GM20431 (cell line): ENCODE measurements at regions not wholly inside any gene's neighbourhood (a gene's known extent, or its start where the extent isn't known, plus 50 kb on each side); places are given as distances from the start of the nearest gene placed in this dataset.

Experiments used
- in situ Hi-C: fragments of 300-500 bp; cut with MseI, MboI; formaldehyde crosslinking; loops from one replicate; pipeline ENCODE4 v1.15.0; 2020; ENCODE audit warnings: low sequenced_read_pairs; ENCODE audit not compliant: unreplicated experiment

GRCh38 chr7:18426564-18427226 lies 68.9 kb upstream of the HDAC9 start:
- in situ Hi-C loops = no loop called here

GRCh38 chr7:18429547-18429946 lies 66.0 kb upstream of the HDAC9 start:
- in situ Hi-C loops = no loop called here

- in situ Hi-C loops = no loop called here
Measured at GRCh38 chr7:18430810-18431209, 64.7 kb upstream of the HDAC9 start.

- in situ Hi-C loops = no loop called here
Measured at GRCh38 chr7:18434171-18434570, 61.4 kb upstream of the HDAC9 start.

- in situ Hi-C loops = no loop called here
Measured at GRCh38 chr7:18437101-18437500, 58.4 kb upstream of the HDAC9 start.

GRCh38 chr7:18440934-18441333 lies 54.6 kb upstream of the HDAC9 start:
- in situ Hi-C loops = no loop called here

GRCh38 chr7:18444826-18445225 lies 50.7 kb upstream of the HDAC9 start:
- in situ Hi-C loops = no loop called here

GRCh38 chr7:18445483-18445882 lies 50.1 kb upstream of the HDAC9 start:
- in situ Hi-C loops = no loop called here
